H9 (cell line): ENCODE measurements at regions not wholly inside any gene's neighbourhood (a gene's known extent, or its start where the extent isn't known, plus 50 kb on each side); places are given as distances from the start of the nearest gene placed in this dataset.

Experiments
- DNase-seq: peaks from one replicate; pipeline ENCODE4 v3.0.0-alpha.2; 2017
- H2AFZ ChIP-seq: one replicate; pipeline ENCODE4 v1.6.1; 2013; ENCODE audit warnings: mild to moderate bottlenecking, low read length, control low read depth, moderate library complexity
- H2AK5ac ChIP-seq: 2 replicates; pipeline ENCODE4 v1.6.1; 2013; ENCODE audit warnings: low read length, control low read depth, mixed read lengths; ENCODE audit not compliant: insufficient read length
- H2BK120ac ChIP-seq: one replicate; pipeline ENCODE4 v1.6.1; 2013; ENCODE audit warnings: low read depth, mild to moderate bottlenecking, low read length, control low read depth, inconsistent platforms; ENCODE audit not compliant: poor library complexity, severe bottlenecking
- H2BK12ac ChIP-seq: 2 replicates; pipeline ENCODE4 v1.6.1; 2013; ENCODE audit warnings: low read length, control low read depth, mixed read lengths, low read depth; ENCODE audit not compliant: insufficient read length
- H2BK15ac ChIP-seq: 2 replicates; pipeline ENCODE4 v1.6.1; 2013; ENCODE audit warnings: low read depth, low read length, control low read depth
- H2BK20ac ChIP-seq: one replicate; pipeline ENCODE4 v1.6.1; 2013; ENCODE audit warnings: low read depth, mild to moderate bottlenecking, low read length, control low read depth, inconsistent platforms; ENCODE audit not compliant: poor library complexity, severe bottlenecking
- H2BK5ac ChIP-seq: 2 replicates; pipeline ENCODE4 v1.6.1; 2013; ENCODE audit warnings: low read length, control low read depth, mixed read lengths; ENCODE audit not compliant: insufficient read length
- H3K14ac ChIP-seq: 2 replicates; pipeline ENCODE4 v1.6.1; 2013; ENCODE audit warnings: low read length, control low read depth; ENCODE audit not compliant: insufficient read depth
- H3K18ac ChIP-seq: 2 replicates; pipeline ENCODE4 v1.6.1; 2013; ENCODE audit warnings: low read depth, mild to moderate bottlenecking, mixed read lengths, low read length, control low read depth; ENCODE audit not compliant: insufficient read length
- H3K23ac ChIP-seq: 2 replicates; pipeline ENCODE4 v1.6.1; 2013; ENCODE audit warnings: low read length, control low read depth, mixed read lengths, low read depth; ENCODE audit not compliant: insufficient read length
- H3K23me2 ChIP-seq: 2 replicates; pipeline ENCODE4 v1.6.1; 2013; ENCODE audit warnings: low read depth, mild to moderate bottlenecking, mixed read lengths, low read length, control low read depth; ENCODE audit not compliant: insufficient read length, poor library complexity, severe bottlenecking
- H3K27ac ChIP-seq: 2 replicates; pipeline ENCODE4 v1.5.1; 2013; ENCODE audit warnings: low read length, control low read depth, mixed read lengths, low read depth; ENCODE audit not compliant: insufficient read length
- H3K27me3 ChIP-seq: 2 replicates; pipeline ENCODE4 v1.6.1; 2013; ENCODE audit warnings: low read length, control low read depth, inconsistent platforms; ENCODE audit not compliant: insufficient read depth
- H3K4ac ChIP-seq: 2 replicates; pipeline ENCODE4 v1.6.1; 2013; ENCODE audit warnings: low read depth, mild to moderate bottlenecking, control low read depth, inconsistent platforms, low read length, moderate library complexity
- H3K4me1 ChIP-seq: 2 replicates; pipeline ENCODE4 v1.6.1; 2013; ENCODE audit warnings: low read length, control low read depth, inconsistent platforms; ENCODE audit not compliant: insufficient read depth
- H3K4me2 ChIP-seq: 2 replicates; pipeline ENCODE4 v1.6.1; 2013; ENCODE audit warnings: low read length, control low read depth, mixed read lengths; ENCODE audit not compliant: insufficient read length, insufficient read depth
- H3K56ac ChIP-seq: 2 replicates; pipeline ENCODE4 v1.6.1; 2013; ENCODE audit warnings: low read depth, mild to moderate bottlenecking, mixed read lengths, low read length, control low read depth; ENCODE audit not compliant: insufficient read length
- H3K79me1 ChIP-seq: 2 replicates; pipeline ENCODE4 v1.6.1; 2013; ENCODE audit warnings: low read depth, mild to moderate bottlenecking, moderate library complexity, low read length, control low read depth, inconsistent platforms; ENCODE audit not compliant: insufficient read depth, poor library complexity, severe bottlenecking
- H3K79me2 ChIP-seq: 2 replicates; pipeline ENCODE4 v1.6.1; 2013; ENCODE audit warnings: low read length, control low read depth, inconsistent platforms; ENCODE audit not compliant: insufficient read depth
- H3K9ac ChIP-seq: 2 replicates; pipeline ENCODE4 v1.6.1; 2013; ENCODE audit warnings: low read length, control low read depth, mixed read lengths; ENCODE audit not compliant: insufficient read length; ENCODE audit errors: extremely low read depth
- H3K9me3 ChIP-seq: one replicate; pipeline ENCODE4 v1.6.1; 2013; ENCODE audit warnings: low read depth, low read length, inconsistent platforms; ENCODE audit not compliant: control insufficient read depth
- H3T11ph ChIP-seq: one replicate; pipeline ENCODE4 v1.6.1; 2013; ENCODE audit warnings: mild to moderate bottlenecking, low read length, control low read depth, inconsistent platforms
- H4K20me1 ChIP-seq: one replicate; pipeline ENCODE4 v1.6.1; 2013; ENCODE audit not compliant: control insufficient read depth, insufficient read length, insufficient read depth
- H4K5ac ChIP-seq: 2 replicates; pipeline ENCODE4 v1.6.1; 2013; ENCODE audit warnings: low read depth, mild to moderate bottlenecking, mixed read lengths, low read length, control low read depth; ENCODE audit not compliant: insufficient read length
- H4K8ac ChIP-seq: replicated peaks from 2 replicates; pipeline ENCODE4 v1.6.1; 2013; ENCODE audit warnings: low read length, control low read depth, mixed read lengths, low read depth; ENCODE audit not compliant: insufficient read length
- H4K91ac ChIP-seq: 2 replicates; pipeline ENCODE4 v1.6.1; 2013; ENCODE audit warnings: low read depth, mild to moderate bottlenecking, moderate library complexity, mixed read lengths, low read length, control low read depth; ENCODE audit not compliant: insufficient read length
- H3K27ac Mint-ChIP-seq, 3 experiments: 2 replicates in 2 of 3; 3 replicates in 1 of 3; pipeline ENCODE4 v1.8.0; 2020 to 2021; ENCODE audit warnings: mixed read lengths in 3 of 3, mild to moderate bottlenecking in 1 of 3, moderate library complexity in 1 of 3
- H3K27me3 Mint-ChIP-seq: 2 replicates; pipeline ENCODE4 v1.8.0; 2021; ENCODE audit warnings: low read depth, mild to moderate bottlenecking, moderate library complexity, mixed read lengths
- H3K36me3 Mint-ChIP-seq, 3 experiments: 2 replicates in 2 of 3; 3 replicates in 1 of 3; pipeline ENCODE4 v1.8.0; 2020 to 2021; ENCODE audit warnings: low read depth in 3 of 3, mixed read lengths in 3 of 3; ENCODE audit not compliant: insufficient read depth in 1 of 3
- H3K4me1 Mint-ChIP-seq, 2 experiments: 2 replicates each; pipeline ENCODE4 v1.8.0; 2020; ENCODE audit warnings: mixed read lengths in 2 of 2
- H3K4me3 Mint-ChIP-seq, 2 experiments: 2 replicates in 1 of 2; 3 replicates in 1 of 2; pipeline ENCODE4 v1.8.0; 2020 to 2021; ENCODE audit warnings: mild to moderate bottlenecking in 2 of 2, mixed read lengths in 2 of 2, moderate library complexity in 1 of 2
- H3K9me3 Mint-ChIP-seq, 2 experiments: 2 replicates in 1 of 2; 3 replicates in 1 of 2; pipeline ENCODE4 v1.8.0; 2020; ENCODE audit warnings: mild to moderate bottlenecking in 2 of 2, mixed read lengths in 2 of 2, moderate library complexity in 1 of 2
- CTCF ChIP-seq: fragments of 200-600 bp; sonication (generic); conservative IDR thresholded peaks from 3 replicates; pipeline ENCODE4 v1.8.0; 2021; ENCODE audit warnings: antibody characterized with exemption, mild to moderate bottlenecking
- WGBS: extraction: QIAGEN DNeasy Blood & Tissue Kit; methylation state at CpG from one replicate; pipeline ENCODE4 v1.1.7; 2013; ENCODE audit warnings: missing lambda C conversion rate, low lambda C conversion rate, mixed read lengths; ENCODE audit not compliant: insufficient read length; ENCODE audit errors: extremely low coverage; 5-methylcytosine and 5-hydroxymethylcytosine counted together

DNA sequence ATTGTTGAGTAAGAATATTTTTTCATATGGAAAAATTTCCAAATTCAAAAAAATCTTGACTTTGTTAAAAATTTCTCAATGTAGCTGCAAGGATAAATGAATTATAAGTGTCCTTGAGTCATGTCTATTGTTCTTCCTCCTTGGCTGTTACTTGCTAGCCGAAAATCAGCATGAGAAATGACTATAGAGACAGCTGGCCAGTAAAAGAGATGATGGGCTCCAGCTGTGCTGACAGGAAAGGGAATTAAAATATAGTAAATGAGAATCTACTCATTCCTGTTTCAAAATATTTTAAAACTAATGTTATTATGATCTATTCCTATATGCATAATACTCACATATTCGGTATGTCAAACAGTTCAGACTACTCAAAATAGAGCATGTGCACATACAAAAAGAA is 1292.6 kb downstream of the BRINP3 start:
- H3K27me3 ChIP-seq = no peaks in the 10 kb centered on the region
- H3K23me2 ChIP-seq = no peaks in the 10 kb centered on the region
- no peak for DNase-seq
- no peak overlapping the region for H2BK20ac ChIP-seq
- H2BK5ac ChIP-seq = no peak overlapping the region
- H3K23ac ChIP-seq = no peak overlapping the region
- H4K8ac ChIP-seq = no peak overlapping the region
- Mint-ChIP-seq H3K27me3 (no peaks in the 10 kb centered on the region), H3K27ac (no peak overlapping the region; a peak in 1 of 7 replicates), H3K36me3 (no peaks in the 10 kb centered on the region), H3K9me3 (no peaks in the 10 kb centered on the region), H3K4me1 (peaks cover 4% of the 10 kb centered on the region in 2 experiments; a peak in 2 of 4 replicates), H3K4me3 (no peak overlapping the region)
- H2AFZ ChIP-seq = no peak overlapping the region
- no peak overlapping the region for H2BK12ac ChIP-seq
- H4K91ac ChIP-seq = no peak overlapping the region
- no peak overlapping the region for H3K18ac ChIP-seq
- H3K56ac ChIP-seq = no peak overlapping the region
- no peak for TF ChIP-seq CTCF
- no peak overlapping the region for H3K27ac ChIP-seq
- no peaks in the 10 kb centered on the region for H3K9me3 ChIP-seq
- no peak overlapping the region for H2AK5ac ChIP-seq
- H3K79me1 ChIP-seq = no peaks in the 10 kb centered on the region
- no peak overlapping the region for H4K5ac ChIP-seq
- no peak overlapping the region for H3T11ph ChIP-seq
- H3K4ac ChIP-seq = no peak overlapping the region
- H3K4me2 ChIP-seq = no peak overlapping the region
- H2BK120ac ChIP-seq = no peak overlapping the region
- H3K9ac ChIP-seq = no peak overlapping the region
- WGBS = no CpG with 5 or more reads among the region's 2 CpGs
- H3K14ac ChIP-seq = no peak overlapping the region
- H3K79me2 ChIP-seq = no peaks in the 10 kb centered on the region
- H4K20me1 ChIP-seq = no peaks in the 10 kb centered on the region
- H2BK15ac ChIP-seq = no peak overlapping the region
- no peaks in the 10 kb centered on the region for H3K4me1 ChIP-seq
